Type B pancreatic cell (in vitro differentiated cells): ENCODE measurements at regions not wholly inside any gene's neighbourhood (a gene's known extent, or its start where the extent isn't known, plus 50 kb on each side); places are given as distances from the start of the nearest gene placed in this dataset.

Source experiments
- DNase-seq: peaks from one replicate; pipeline ENCODE4 v3.0.0; 2021; ENCODE audit warnings: mixed read lengths; ENCODE audit not compliant: unreplicated experiment; ENCODE audit errors: extremely low spot score
- H3K27ac Mint-ChIP-seq: 2 replicates; pipeline ENCODE4 v1.8.0; 2021; ENCODE audit warnings: mild to moderate bottlenecking, mixed read lengths
- H3K27me3 Mint-ChIP-seq: 2 replicates; pipeline ENCODE4 v1.8.0; 2021; ENCODE audit warnings: mixed read lengths
- H3K36me3 Mint-ChIP-seq: 2 replicates; pipeline ENCODE4 v1.8.0; 2021; ENCODE audit warnings: mixed read lengths
- H3K4me1 Mint-ChIP-seq: one replicate; pipeline ENCODE4 v1.8.0; 2021; ENCODE audit warnings: mixed read lengths; ENCODE audit not compliant: unreplicated experiment
- H3K4me3 Mint-ChIP-seq: 2 replicates; pipeline ENCODE4 v1.8.0; 2021; ENCODE audit warnings: mild to moderate bottlenecking, mixed read lengths
- H3K9me3 Mint-ChIP-seq: 2 replicates; pipeline ENCODE4 v1.8.0; 2021; ENCODE audit warnings: mixed read lengths
- TF ChIP-seq, protein P1 (sequence below): fragments of 200-600 bp; sonication (generic); conservative IDR thresholded peaks from 2 replicates; pipeline ENCODE4 v1.5.0; 2021; ENCODE audit warnings: antibody characterized with exemption, mild to moderate bottlenecking

DNA sequence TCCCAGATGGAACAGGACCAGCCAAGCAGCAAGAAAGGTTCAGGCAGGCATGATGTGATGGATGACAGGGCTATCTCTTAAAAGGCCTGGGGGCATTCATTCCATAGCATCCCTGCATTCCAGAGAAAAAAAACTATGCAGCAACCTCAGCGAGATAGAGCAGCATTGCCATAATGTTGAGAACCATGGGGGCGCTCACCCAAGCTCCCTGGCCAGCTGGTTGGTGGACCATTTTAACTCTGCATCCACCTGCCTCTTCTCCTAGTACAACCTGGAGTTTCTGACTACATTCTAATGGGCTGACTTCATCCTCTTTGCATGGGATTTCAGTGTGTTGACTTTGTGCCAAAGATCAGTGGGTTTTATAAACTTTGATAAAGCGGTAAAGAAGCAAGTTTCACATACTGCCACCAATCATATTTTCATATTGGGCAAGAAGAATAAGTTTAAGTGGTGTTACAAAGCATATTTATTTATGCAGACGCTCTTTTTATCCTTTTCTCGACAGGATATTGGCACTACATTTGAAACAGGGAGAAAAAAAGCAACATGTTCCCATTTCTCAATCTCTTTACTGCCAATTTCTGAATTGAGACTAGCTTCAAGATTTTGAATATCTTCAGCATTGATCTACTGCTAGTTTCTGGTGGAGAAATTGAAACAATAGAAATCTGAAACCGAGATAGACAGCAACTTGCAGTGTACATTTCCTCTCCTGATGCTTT lies 378.3 kb upstream of the WWC1 start:
- H3K4me3 Mint-ChIP-seq, result no peak overlapping the region
- H3K27ac Mint-ChIP-seq, result no peak overlapping the region
- peaks cover 11% of the 10 kb centered on the region for H3K9me3 Mint-ChIP-seq
- H3K4me1 Mint-ChIP-seq, result peaks cover 27% of the 10 kb centered on the region
- TF ChIP-seq, protein P1, sequence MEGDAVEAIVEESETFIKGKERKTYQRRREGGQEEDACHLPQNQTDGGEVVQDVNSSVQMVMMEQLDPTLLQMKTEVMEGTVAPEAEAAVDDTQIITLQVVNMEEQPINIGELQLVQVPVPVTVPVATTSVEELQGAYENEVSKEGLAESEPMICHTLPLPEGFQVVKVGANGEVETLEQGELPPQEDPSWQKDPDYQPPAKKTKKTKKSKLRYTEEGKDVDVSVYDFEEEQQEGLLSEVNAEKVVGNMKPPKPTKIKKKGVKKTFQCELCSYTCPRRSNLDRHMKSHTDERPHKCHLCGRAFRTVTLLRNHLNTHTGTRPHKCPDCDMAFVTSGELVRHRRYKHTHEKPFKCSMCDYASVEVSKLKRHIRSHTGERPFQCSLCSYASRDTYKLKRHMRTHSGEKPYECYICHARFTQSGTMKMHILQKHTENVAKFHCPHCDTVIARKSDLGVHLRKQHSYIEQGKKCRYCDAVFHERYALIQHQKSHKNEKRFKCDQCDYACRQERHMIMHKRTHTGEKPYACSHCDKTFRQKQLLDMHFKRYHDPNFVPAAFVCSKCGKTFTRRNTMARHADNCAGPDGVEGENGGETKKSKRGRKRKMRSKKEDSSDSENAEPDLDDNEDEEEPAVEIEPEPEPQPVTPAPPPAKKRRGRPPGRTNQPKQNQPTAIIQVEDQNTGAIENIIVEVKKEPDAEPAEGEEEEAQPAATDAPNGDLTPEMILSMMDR, result no peak
- H3K36me3 Mint-ChIP-seq, result peaks cover 4% of the 10 kb centered on the region
- peaks cover 9% of the 10 kb centered on the region for H3K27me3 Mint-ChIP-seq
- DNase-seq, result no peak

DNA sequence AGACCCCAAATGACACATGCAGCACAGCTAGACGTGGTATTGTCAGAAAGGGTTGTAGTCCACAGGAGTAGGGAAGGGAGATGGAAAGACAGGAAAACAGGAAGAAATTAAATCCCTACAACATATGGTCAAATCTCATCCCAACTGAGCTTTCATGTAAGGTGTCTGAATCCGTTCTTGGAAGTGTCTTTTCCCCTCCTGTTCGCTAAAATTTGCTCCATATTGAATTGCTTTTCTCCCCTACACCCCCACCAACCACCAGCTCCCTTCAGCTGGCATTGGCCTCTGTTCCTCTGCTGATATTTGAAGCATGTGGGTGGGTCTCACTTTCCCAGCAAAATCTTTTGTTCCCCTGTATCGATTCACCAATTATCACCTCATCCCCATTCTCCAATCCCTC lies 376.2 kb upstream of the WWC1 start:
- DNase-seq, result no peak
- H3K9me3 Mint-ChIP-seq, result peaks cover 11% of the 10 kb centered on the region
- H3K27ac Mint-ChIP-seq, result no peak overlapping the region
- peaks cover 4% of the 10 kb centered on the region for H3K36me3 Mint-ChIP-seq
- TF ChIP-seq, protein P1, result no peak
- peaks cover 42% of the 10 kb centered on the region for H3K4me1 Mint-ChIP-seq
- peaks cover 13% of the 10 kb centered on the region for H3K27me3 Mint-ChIP-seq
- no peak overlapping the region for H3K4me3 Mint-ChIP-seq

DNA sequence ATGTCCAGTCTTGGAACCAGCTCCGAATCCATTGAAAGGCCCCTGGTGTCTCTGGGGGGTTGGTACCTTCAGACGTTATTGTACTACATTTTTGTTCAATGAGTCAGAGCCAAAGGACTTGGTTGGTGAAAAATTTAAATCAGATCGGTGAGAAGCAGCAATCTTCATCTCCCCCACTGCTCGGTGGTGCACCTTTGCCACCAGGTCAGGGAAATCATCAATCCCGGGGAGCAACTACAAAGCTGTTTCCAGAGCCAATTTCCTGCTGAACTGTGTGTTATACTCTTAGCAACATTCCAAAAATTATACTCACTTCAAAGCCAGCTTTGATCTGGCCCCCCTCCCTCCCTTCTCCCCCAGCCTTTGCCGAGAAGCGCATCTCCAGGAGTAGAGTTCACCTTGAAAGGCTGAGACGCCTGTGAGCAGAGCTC lies 375.2 kb upstream of the WWC1 start:
- Mint-ChIP-seq H3K4me3 (peak overlapping the region; percentile 10), H3K27me3 (peaks cover 13% of the 10 kb centered on the region), H3K36me3 (peaks cover 4% of the 10 kb centered on the region), H3K4me1 (peaks cover 43% of the 10 kb centered on the region), H3K9me3 (peaks cover 8% of the 10 kb centered on the region), H3K27ac (no peak overlapping the region)
- TF ChIP-seq, protein P1, result no peak
- DNase-seq, result no peak

DNA sequence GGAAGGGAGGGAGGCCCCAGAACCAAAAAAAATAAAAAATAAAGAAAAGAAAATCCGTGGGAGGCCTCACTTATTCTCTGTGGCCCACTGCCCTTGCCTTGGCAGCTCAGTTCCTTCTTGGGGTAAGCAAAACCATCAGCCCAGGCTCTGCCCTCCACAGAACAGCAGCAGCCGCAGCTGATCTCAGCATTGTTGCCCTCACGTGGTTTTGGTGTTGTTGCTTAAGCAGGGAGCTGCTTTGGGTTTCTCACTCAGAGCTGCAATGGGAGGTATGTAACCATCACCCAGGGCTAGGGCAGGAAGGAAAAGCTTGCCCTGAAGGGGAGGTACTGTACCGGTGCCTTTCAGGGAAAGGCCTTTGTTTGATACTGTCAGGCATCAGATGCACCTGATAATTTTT lies 374.7 kb upstream of the WWC1 start:
- Mint-ChIP-seq H3K36me3 (peaks cover 4% of the 10 kb centered on the region), H3K27ac (no peak overlapping the region), H3K9me3 (peaks cover 8% of the 10 kb centered on the region), H3K27me3 (peaks cover 13% of the 10 kb centered on the region), H3K4me1 (peaks cover 45% of the 10 kb centered on the region), H3K4me3 (no peak overlapping the region)
- no peak for DNase-seq
- TF ChIP-seq, protein P1, result no peak

DNA sequence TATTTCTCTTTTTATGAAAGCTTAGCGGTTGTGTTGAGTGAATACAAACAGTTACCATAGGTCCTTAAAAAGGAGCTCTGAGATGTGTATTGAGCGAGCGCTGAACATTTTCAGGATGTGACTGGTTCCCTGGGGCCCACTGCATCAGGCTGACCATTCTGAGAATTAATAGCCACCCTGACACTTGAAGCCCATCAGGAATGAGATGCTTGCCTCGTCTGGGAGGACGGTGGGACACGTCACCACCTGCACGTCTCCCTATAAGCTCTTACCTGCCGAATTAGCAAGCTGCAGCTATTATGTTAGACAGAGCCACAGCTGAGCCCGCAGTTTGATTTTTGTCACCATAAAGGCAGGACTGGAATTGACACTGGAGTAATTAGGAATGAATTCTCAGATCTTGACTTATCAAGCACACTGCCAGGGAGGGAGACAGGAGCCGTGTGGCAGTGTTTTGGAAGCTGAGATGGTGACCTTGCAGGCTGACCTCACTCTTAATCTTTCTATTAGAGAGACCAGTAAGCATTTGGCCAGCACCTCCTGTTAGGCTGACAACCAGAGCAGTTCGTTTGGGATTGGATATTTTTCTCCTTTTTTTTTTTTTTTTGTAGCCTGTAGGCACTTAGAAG lies 373.1 kb upstream of the WWC1 start:
- TF ChIP-seq, protein P1, result no peak
- Mint-ChIP-seq H3K4me1 (peaks cover 40% of the 10 kb centered on the region), H3K4me3 (peak overlapping the region; percentile 3), H3K27me3 (peaks cover 20% of the 10 kb centered on the region), H3K27ac (no peak overlapping the region), H3K9me3 (peaks cover 15% of the 10 kb centered on the region), H3K36me3 (peaks cover 9% of the 10 kb centered on the region)
- DNase-seq, result no peak
